Activated T-cell treated with anti-CD3 and anti-CD28 coated beads, Interleukin-2, amount 50 U/mL, for 24 hours (primary cell): ENCODE measurements at regions not wholly inside any gene's neighbourhood (a gene's known extent, or its start where the extent isn't known, plus 50 kb on each side); places are given as distances from the start of the nearest gene placed in this dataset.

ENCODE experiments used
- DNase-seq: peaks from one replicate; pipeline ENCODE4 v3.0.0-alpha.2; 2020
- H3K27ac Mint-ChIP-seq: 2 replicates; pipeline ENCODE4 v1.8.0; 2020; ENCODE audit warnings: mild to moderate bottlenecking, mixed read lengths
- H3K27me3 Mint-ChIP-seq: 2 replicates; pipeline ENCODE4 v1.8.0; 2020; ENCODE audit warnings: mixed read lengths
- H3K36me3 Mint-ChIP-seq: 2 replicates; pipeline ENCODE4 v1.8.0; 2020; ENCODE audit warnings: low read depth, mixed read lengths
- H3K4me1 Mint-ChIP-seq: 2 replicates; pipeline ENCODE4 v1.8.0; 2020; ENCODE audit warnings: low read depth, mixed read lengths
- H3K4me3 Mint-ChIP-seq: 2 replicates; pipeline ENCODE4 v1.8.0; 2020; ENCODE audit warnings: mild to moderate bottlenecking, moderate library complexity, mixed read lengths
- H3K9me3 Mint-ChIP-seq: 2 replicates; pipeline ENCODE4 v1.8.0; 2020; ENCODE audit warnings: mixed read lengths

DNA sequence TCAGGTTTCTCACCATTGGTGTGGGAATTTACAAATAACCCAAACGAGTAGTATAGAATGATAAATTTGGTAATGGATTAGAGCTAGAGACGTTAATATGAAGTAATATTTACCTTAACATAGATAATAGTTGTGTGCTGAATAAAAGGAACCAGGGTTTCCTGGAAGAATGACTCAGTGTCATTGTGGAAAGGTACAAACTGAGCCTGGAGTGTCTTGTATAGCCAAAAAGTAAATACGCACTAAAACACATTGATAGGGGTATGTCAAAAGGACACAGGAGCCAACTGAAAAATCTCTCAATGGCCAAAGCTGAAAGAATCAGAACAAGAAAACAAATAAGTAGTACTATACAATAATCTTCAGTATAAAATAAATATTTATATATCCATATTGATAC lies 363.5 kb downstream of the SLCO4C1 start:
- no peak overlapping the region for H3K27ac Mint-ChIP-seq
- no peak for DNase-seq
- no peaks in the 10 kb centered on the region for H3K9me3 Mint-ChIP-seq
- H3K4me3 Mint-ChIP-seq: no peak overlapping the region
- no peaks in the 10 kb centered on the region for H3K4me1 Mint-ChIP-seq
- no peaks in the 10 kb centered on the region for H3K27me3 Mint-ChIP-seq
- H3K36me3 Mint-ChIP-seq: no peaks in the 10 kb centered on the region

DNA sequence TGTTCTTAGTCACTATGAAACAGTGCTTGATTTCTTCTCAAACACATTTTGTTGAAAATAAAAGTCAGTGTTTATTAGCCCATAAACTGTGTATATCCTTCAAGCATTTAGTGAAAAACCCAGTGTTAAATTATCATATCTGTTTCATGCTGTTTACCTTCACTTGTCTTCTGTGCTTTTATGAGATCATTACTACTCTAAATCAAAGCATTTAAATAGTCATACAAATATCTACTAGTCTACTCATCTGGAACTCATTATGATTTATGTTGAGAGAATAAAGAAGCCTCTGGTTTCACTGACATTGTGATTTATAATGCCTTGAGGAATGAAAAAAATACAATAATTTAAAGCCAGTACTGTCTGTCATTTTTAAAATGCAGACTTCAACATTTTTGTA lies 366.5 kb downstream of the SLCO4C1 start:
- H3K4me1 Mint-ChIP-seq: no peaks in the 10 kb centered on the region
- DNase-seq: no peak
- no peaks in the 10 kb centered on the region for H3K27me3 Mint-ChIP-seq
- H3K27ac Mint-ChIP-seq: no peak overlapping the region
- H3K36me3 Mint-ChIP-seq: no peaks in the 10 kb centered on the region
- H3K9me3 Mint-ChIP-seq: no peaks in the 10 kb centered on the region
- no peak overlapping the region for H3K4me3 Mint-ChIP-seq

DNA sequence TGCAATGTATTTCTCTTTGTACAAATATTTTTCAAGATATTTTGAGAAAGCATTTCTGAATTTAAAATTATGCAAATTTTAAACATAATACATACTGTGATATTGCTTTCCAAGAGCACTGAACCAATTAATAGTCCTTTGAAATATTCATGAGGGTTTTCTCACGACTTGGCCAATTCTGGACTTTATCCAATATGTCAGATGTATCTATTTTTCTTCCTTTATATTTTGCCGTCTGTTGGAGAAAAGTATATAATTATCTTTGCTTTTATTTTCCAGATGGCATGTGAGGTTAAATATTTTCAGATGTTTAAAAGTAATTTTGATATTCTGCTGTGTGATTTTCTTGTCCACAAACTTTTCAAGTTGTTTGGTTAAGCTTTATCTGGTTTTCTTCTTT lies 378.9 kb downstream of the SLCO4C1 start:
- no peaks in the 10 kb centered on the region for H3K4me1 Mint-ChIP-seq
- H3K36me3 Mint-ChIP-seq: no peaks in the 10 kb centered on the region
- no peak for DNase-seq
- no peaks in the 10 kb centered on the region for H3K27me3 Mint-ChIP-seq
- H3K27ac Mint-ChIP-seq: no peak overlapping the region
- H3K4me3 Mint-ChIP-seq: no peak overlapping the region
- H3K9me3 Mint-ChIP-seq: peaks cover 2% of the 10 kb centered on the region

DNA sequence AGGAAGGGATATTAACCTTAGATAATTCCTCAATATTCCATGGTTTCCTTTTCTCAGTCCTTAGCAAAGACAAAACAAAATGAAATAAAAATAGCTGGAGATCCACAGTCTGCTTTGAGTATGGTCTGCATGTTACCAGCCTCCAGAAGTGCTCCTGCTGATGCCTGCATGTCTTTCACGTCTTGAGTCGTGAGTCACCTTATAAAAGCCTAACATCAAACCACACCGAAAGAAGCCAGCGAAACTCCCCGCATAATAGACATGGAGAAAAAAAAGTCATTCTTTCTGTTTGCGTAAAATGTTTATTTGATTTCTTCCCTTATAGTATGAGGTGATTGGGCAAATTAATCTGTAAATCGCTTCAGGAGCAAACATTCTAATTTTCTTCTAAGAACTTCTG lies 380.5 kb downstream of the SLCO4C1 start:
- H3K4me3 Mint-ChIP-seq: no peak overlapping the region
- H3K27ac Mint-ChIP-seq: no peak overlapping the region
- H3K36me3 Mint-ChIP-seq: no peaks in the 10 kb centered on the region
- H3K4me1 Mint-ChIP-seq: no peaks in the 10 kb centered on the region
- no peak for DNase-seq
- H3K27me3 Mint-ChIP-seq: no peaks in the 10 kb centered on the region
- H3K9me3 Mint-ChIP-seq: no peaks in the 10 kb centered on the region

DNA sequence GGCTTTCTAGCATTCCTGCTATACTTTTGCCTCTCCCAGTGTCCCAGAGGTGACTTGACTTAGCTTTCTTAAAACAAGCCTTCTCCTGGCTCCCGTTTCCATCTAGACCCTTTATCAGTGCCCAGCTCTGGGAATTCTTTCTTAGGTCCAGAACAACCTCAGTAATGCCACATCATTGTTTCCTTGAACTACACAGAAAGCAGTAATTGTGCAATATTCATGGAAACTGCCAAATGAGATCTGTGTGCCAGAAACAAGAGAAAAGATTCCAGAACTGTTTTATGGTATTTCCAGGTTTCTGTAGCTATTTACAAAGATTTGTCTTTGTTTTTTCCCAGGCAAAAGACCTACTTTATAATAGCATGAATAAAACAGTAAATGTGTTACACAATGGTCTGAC lies 391.3 kb downstream of the SLCO4C1 start:
- Mint-ChIP-seq H3K36me3 (no peaks in the 10 kb centered on the region), H3K9me3 (peaks cover 3% of the 10 kb centered on the region), H3K27me3 (no peaks in the 10 kb centered on the region), H3K4me1 (no peaks in the 10 kb centered on the region), H3K4me3 (no peak overlapping the region), H3K27ac (no peak overlapping the region)
- DNase-seq: no peak

DNA sequence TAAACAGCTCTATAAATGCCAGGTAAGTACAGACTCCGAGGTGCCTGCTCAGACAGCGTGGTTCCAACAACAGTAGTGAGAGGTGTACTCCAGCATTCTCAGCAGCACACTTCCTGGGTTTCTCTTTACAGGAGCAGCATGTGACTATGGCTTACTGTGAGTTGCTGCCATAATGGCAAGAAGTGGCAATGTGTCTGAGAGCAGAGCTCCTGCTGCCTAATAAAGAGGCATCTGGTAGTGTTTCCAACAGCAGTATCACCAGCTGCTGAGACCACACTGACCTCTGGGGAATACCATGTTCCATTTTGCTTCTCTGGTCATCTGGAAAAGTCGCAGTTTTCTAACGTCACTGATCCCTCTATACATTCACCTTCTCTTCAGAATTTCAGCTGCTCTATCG lies 398.2 kb downstream of the SLCO4C1 start:
- peaks cover 3% of the 10 kb centered on the region for H3K9me3 Mint-ChIP-seq
- no peak for DNase-seq
- no peak overlapping the region for H3K27ac Mint-ChIP-seq
- H3K4me1 Mint-ChIP-seq: no peaks in the 10 kb centered on the region
- no peak overlapping the region for H3K4me3 Mint-ChIP-seq
- no peaks in the 10 kb centered on the region for H3K36me3 Mint-ChIP-seq
- no peaks in the 10 kb centered on the region for H3K27me3 Mint-ChIP-seq

DNA sequence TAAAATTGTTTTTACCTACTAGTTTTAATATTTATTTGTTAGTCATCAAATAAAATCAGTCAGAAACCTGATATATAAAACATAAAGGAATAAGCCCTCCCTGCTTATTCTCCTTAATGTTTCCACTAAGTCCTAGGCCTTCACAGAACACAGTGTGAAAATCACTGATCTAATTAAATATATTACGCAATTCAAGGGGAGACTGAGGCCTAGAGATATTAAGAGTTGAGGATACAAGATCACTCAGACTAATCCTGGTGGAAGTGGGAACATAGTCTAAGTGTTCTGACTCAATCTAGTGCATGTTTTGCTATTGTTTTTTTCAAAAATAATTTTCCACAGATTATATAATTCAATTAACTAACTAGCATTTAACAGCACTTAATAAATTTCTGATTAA lies 401.1 kb downstream of the SLCO4C1 start:
- Mint-ChIP-seq H3K27me3 (no peaks in the 10 kb centered on the region), H3K27ac (no peak overlapping the region), H3K9me3 (peaks cover 3% of the 10 kb centered on the region), H3K36me3 (no peaks in the 10 kb centered on the region), H3K4me3 (no peak overlapping the region), H3K4me1 (no peaks in the 10 kb centered on the region)
- DNase-seq: no peak

DNA sequence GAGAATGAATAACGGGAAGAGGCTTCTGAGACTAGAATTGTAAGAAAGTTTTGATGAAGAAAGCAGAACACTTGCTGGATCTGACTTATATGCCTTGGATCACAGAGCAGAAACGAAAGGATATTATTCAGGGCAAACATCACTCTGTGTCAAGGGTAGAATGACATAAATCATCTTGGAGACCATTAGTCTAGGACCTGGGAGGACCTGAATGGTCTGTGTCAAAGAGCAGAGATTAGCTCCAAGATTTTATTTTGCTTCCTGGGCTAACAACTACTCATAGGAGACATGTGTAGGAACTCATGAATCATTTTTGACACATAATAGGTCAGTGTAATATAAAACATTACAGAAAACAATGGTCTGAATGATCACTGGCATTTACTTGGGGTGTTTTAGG lies 417.9 kb downstream of the SLCO4C1 start:
- Mint-ChIP-seq H3K9me3 (no peaks in the 10 kb centered on the region), H3K36me3 (no peaks in the 10 kb centered on the region), H3K4me1 (no peaks in the 10 kb centered on the region), H3K27ac (no peak overlapping the region), H3K4me3 (no peak overlapping the region), H3K27me3 (no peaks in the 10 kb centered on the region)
- no peak for DNase-seq

DNA sequence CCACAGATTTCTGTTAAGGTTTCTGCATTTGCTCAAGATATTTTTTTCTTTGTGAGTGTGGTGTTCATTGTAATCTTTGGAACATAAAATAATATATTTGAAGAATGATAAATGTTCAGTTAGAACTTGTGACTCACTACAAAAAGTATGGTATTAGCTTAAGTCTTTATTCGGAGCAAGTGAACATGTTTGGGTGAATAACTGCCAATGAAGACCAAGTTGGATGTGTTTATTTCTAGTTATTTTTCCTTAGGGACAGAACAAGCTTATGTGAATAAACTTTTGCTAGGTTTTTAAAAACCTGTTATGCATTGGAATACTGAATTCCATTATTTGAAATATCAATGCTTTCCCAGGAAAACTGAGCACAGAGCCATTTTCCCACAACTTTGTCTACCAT lies 418.6 kb downstream of the SLCO4C1 start:
- no peak overlapping the region for H3K27ac Mint-ChIP-seq
- H3K27me3 Mint-ChIP-seq: no peaks in the 10 kb centered on the region
- no peak for DNase-seq
- H3K36me3 Mint-ChIP-seq: no peaks in the 10 kb centered on the region
- no peak overlapping the region for H3K4me3 Mint-ChIP-seq
- H3K9me3 Mint-ChIP-seq: no peaks in the 10 kb centered on the region
- no peaks in the 10 kb centered on the region for H3K4me1 Mint-ChIP-seq

DNA sequence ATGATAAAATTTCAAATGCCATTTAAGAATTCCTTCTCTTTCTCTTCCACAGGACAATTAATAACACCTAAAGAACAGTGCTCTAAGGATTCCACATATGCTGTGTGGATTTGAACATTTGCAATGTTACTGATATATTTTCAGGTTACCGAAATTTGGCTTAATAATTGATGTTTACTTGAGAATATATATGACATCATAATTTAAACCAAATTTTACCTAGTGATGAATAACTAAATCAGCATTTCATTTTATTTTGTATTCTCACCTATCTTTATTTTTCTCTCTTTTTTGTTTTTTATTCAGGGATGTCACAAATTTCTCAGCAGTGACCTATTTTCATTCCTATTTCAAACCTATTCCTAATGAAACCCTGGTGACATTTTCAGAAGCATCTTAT lies 429.6 kb downstream of the SLCO4C1 start:
- H3K36me3 Mint-ChIP-seq: no peaks in the 10 kb centered on the region
- peaks cover 3% of the 10 kb centered on the region for H3K9me3 Mint-ChIP-seq
- H3K4me3 Mint-ChIP-seq: no peak overlapping the region
- no peaks in the 10 kb centered on the region for H3K27me3 Mint-ChIP-seq
- no peaks in the 10 kb centered on the region for H3K4me1 Mint-ChIP-seq
- DNase-seq: no peak
- H3K27ac Mint-ChIP-seq: no peak overlapping the region

DNA sequence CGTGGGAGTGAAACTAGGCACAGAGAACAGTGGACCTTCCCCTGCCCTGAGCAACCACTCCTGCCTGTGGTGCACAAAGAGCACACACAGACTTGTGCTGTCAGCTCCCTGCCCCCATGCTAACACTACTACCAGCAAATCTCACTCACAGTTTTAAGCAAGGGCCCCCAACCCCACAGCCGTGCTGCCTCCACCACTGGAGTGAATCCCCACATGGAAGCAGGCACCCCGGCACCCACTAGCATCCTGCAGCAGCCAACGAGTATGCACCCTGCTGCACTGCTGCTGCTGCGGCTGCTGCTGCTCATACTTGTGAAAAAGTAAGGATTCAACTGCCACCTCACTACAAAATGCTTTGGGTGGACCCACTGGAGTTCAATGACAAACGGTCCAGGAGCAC lies 435.5 kb downstream of the SLCO4C1 start:
- H3K4me3 Mint-ChIP-seq: no peak overlapping the region
- H3K36me3 Mint-ChIP-seq: no peaks in the 10 kb centered on the region
- H3K27me3 Mint-ChIP-seq: no peaks in the 10 kb centered on the region
- H3K4me1 Mint-ChIP-seq: no peaks in the 10 kb centered on the region
- H3K9me3 Mint-ChIP-seq: peaks cover 3% of the 10 kb centered on the region
- no peak overlapping the region for H3K27ac Mint-ChIP-seq
- no peak for DNase-seq

DNA sequence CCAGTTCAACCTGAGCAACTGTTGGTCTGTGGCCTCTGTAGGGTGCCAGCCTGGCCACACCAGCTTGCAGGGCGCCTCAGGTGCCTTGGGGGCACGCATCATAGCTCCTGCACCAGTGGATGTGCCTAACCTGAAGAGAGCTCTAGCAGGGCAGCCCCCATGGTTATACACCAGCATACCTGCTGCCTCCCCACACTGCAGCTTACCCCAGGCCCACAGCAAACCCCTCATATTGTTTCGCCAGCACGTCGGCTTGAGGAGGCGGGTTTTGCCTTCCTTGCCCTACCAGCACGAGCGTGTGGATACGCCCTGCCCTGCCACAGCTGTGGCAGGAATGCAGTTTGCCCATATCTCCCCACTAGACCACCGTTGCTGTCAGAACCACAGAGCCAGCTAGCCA lies 435.9 kb downstream of the SLCO4C1 start:
- Mint-ChIP-seq H3K4me3 (no peak overlapping the region), H3K4me1 (no peaks in the 10 kb centered on the region), H3K9me3 (peaks cover 3% of the 10 kb centered on the region), H3K36me3 (no peaks in the 10 kb centered on the region), H3K27me3 (no peaks in the 10 kb centered on the region), H3K27ac (no peak overlapping the region)
- DNase-seq: no peak

DNA sequence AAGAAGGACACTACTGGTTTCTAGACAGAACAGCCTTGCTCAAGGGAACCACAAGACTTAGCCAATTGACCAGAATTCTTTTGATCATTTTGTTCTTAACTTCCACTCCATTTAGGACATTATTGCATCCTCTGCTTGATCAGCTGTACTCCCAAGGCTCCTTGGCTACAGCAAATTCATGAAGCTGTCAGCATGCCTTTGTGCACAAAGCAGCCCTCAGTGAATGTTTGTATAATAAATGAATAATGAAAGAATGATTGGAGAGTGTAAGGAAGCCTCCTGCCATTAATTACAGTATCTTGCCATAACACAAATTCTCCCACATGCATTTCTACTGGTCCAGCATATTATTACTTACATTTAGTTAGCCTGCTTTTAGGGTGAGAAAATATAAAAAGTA lies 449.6 kb downstream of the SLCO4C1 start:
- no peaks in the 10 kb centered on the region for H3K27me3 Mint-ChIP-seq
- H3K4me3 Mint-ChIP-seq: no peak overlapping the region
- H3K9me3 Mint-ChIP-seq: no peaks in the 10 kb centered on the region

DNA sequence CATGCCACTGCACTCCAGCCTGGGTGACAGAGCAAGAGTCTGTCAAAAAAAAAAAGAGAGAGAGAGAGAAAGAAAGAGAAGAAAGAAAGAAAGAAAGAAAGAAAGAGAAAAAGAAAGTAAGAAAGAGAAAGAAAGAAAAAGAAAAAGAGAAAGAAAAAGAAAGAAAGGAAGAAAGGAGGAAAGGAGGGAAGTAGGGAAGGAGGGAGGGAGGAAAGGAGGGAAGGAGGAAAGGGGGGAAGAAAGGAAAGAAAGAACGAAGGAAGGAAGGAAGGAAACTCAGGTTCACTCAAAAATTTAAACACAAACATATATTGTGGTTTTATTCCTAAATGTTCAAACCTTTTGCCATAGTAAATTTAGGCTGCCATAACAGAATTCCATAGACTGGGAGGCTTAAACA lies 453.0 kb downstream of the SLCO4C1 start:
- no peak for DNase-seq
- Mint-ChIP-seq H3K9me3 (no peaks in the 10 kb centered on the region), H3K27me3 (no peaks in the 10 kb centered on the region), H3K4me3 (no peak overlapping the region), H3K27ac (no peak overlapping the region), H3K4me1 (no peaks in the 10 kb centered on the region), H3K36me3 (no peaks in the 10 kb centered on the region)

More for the DNA sequence above, 449.6 kb downstream of the SLCO4C1 start:
- no peak for DNase-seq
- no peak overlapping the region for H3K27ac Mint-ChIP-seq
- H3K4me1 Mint-ChIP-seq: no peaks in the 10 kb centered on the region
- H3K36me3 Mint-ChIP-seq: no peaks in the 10 kb centered on the region

DNA sequence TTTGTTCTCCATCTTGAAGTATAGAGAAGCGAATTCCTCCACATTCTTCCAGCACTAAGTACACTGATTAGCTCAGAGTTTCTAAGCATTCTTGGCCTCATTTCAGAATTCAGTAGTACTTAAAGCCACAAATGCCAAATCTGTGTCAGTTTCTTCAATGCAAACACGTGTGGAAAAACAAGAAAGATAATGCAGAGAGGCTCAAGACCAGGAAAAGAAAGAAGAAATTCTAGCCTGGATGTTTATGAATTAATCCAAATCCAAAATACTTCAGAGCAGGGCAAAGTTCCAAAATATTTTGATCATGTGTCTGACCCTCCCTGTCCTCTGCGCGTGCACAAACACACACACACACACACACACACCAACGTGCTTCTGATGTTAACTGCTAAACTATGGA lies 457.6 kb downstream of the SLCO4C1 start:
- H3K27me3 Mint-ChIP-seq: no peaks in the 10 kb centered on the region
- no peak overlapping the region for H3K4me3 Mint-ChIP-seq
- H3K4me1 Mint-ChIP-seq: no peaks in the 10 kb centered on the region
- no peak for DNase-seq
- H3K9me3 Mint-ChIP-seq: no peaks in the 10 kb centered on the region
- no peaks in the 10 kb centered on the region for H3K36me3 Mint-ChIP-seq
- H3K27ac Mint-ChIP-seq: no peak overlapping the region

DNA sequence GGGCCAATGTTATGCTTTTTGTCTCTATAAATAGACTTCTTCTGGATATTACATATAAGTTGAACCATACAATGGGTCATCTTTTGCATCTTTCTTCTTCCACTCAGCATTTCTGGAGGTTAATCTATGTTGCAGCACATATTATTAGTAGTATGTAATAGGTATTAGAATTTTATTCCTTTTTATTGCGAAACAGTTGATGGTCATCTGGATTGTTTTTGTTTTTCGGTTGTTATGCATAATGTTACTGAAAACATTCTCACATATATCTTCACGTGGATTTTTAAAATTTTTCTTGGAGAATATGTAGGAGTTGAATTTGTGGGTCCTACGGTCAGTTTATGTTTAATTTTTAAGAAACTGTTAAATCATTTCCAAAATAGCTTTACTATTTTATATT lies 466.8 kb downstream of the SLCO4C1 start:
- no peaks in the 10 kb centered on the region for H3K27me3 Mint-ChIP-seq
- H3K4me3 Mint-ChIP-seq: no peak overlapping the region
- no peak for DNase-seq
- peaks cover 17% of the 10 kb centered on the region for H3K9me3 Mint-ChIP-seq
- H3K36me3 Mint-ChIP-seq: no peaks in the 10 kb centered on the region
- H3K4me1 Mint-ChIP-seq: no peaks in the 10 kb centered on the region
- H3K27ac Mint-ChIP-seq: no peak overlapping the region
